GM12874 (cell line): ENCODE measurements at regions not wholly inside any gene's neighbourhood (a gene's known extent, or its start where the extent isn't known, plus 50 kb on each side); places are given as distances from the start of the nearest gene placed in this dataset.

Experiments
- TF ChIP-seq, protein P1 (sequence below): IDR thresholded peaks from 2 replicates; pipeline ENCODE4 v1.5.1; 2011; ENCODE audit warnings: low read depth, mild to moderate bottlenecking, control low read depth, low read length, moderate library complexity; ENCODE audit not compliant: insufficient read depth

- TF ChIP-seq, protein P1, sequence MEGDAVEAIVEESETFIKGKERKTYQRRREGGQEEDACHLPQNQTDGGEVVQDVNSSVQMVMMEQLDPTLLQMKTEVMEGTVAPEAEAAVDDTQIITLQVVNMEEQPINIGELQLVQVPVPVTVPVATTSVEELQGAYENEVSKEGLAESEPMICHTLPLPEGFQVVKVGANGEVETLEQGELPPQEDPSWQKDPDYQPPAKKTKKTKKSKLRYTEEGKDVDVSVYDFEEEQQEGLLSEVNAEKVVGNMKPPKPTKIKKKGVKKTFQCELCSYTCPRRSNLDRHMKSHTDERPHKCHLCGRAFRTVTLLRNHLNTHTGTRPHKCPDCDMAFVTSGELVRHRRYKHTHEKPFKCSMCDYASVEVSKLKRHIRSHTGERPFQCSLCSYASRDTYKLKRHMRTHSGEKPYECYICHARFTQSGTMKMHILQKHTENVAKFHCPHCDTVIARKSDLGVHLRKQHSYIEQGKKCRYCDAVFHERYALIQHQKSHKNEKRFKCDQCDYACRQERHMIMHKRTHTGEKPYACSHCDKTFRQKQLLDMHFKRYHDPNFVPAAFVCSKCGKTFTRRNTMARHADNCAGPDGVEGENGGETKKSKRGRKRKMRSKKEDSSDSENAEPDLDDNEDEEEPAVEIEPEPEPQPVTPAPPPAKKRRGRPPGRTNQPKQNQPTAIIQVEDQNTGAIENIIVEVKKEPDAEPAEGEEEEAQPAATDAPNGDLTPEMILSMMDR: no peak
Measured at GRCh38 chr3:30189900-30190299, 416.5 kb upstream of the TGFBR2 start.

- TF ChIP-seq, protein P1: no peak
Measured at GRCh38 chr3:30193625-30194044, 412.8 kb upstream of the TGFBR2 start.

DNA sequence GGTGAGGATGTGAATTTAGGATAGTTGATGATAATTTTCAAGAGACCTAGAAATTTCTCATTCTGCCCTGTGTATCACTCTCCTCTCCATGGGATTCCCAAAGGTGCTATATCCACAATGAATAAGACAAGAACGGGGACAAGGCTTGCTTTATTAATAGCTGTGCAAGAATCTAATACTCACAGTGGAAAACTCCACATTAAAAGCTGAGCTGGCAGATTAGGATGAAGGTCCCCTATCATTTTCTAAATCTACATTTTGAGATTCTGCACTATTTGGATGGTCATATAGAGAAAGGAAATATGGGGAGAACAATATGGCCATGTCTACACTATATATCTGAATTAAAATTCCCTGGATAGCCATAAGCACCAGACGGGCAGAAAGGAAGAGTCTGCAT lies 411.0 kb upstream of the TGFBR2 start:
- TF ChIP-seq, protein P1: no peak

- TF ChIP-seq, protein P1: no peak
Measured at GRCh38 chr3:30198162-30198561, 408.2 kb upstream of the TGFBR2 start.

DNA sequence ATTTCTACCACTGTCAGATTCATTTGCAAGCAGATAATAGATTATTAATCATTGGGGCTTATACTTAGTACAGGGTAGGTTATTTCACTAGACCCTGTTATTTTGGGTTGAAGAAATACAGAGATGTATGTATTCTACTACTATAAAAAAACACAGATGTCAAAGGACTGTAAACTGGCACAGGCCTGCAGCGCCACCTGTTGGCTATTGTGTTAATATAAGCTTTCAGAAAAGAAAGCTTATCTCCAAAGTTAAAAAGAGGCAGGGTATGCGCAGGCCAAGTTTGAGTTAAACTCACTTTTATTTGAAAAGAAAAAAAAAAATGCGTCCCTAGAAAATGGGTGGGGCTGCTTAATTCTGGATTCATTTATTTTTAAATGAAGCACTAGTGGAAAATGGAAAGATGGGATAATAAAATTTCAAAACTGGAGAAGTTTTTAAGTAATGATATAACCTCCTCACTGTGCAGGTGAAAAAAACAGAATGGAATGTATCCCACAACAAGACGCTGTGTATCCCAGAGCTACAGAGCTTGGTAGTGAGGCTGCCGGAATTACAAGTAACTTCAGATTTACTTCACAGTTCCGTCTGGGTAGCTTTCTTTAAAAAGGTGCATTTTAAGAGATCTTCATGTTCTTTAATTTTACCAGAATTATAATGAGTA lies 407.2 kb upstream of the TGFBR2 start:
- TF ChIP-seq, protein P1: peak; percentile 51; the same call in 1 of the 2 replicates

DNA sequence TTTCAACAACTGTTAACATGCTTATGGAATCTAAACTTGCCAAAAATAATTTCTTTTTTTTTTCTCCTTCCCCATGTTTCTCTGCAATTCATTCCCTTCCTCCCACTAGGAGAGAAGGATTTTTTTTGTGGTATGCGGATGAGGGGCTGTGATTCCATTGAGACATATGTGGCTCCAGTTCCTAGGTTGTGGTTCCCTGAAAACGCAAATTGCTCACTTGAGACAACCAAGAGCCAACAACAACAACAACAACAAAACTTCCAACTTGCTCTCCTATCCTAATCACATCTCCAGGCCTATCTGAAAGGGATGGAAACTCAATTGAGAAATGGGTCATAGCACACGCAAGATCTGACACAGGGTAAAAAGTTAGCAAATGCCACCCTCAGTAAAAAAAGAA lies 406.5 kb upstream of the TGFBR2 start:
- TF ChIP-seq, protein P1: no peak

GRCh38 chr3:30201715-30202114 lies 404.7 kb upstream of the TGFBR2 start:
- TF ChIP-seq, protein P1: no peak

DNA sequence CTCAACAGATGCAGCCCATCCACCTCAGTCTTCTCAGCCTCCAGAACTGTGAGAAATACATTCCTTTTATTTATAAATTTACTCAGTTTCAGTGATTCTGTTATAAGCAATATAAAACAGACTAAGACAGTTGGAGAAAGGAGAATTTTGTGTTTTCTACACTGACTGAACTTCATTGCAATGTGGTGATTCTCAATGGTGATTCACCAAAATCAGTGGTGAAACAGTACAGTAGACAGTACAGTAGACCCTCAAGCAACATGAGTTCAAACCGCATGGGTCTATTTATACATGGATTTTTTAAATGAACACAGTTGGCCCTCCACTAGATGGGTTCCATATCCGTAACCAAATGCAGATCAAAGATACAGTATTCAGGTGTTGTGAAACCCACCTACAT lies 403.1 kb upstream of the TGFBR2 start:
- TF ChIP-seq, protein P1: no peak
